Keratinocyte (primary cell): ENCODE measurements at regions not wholly inside any gene's neighbourhood (a gene's known extent, or its start where the extent isn't known, plus 50 kb on each side); places are given as distances from the start of the nearest gene placed in this dataset.

Experiments used
- DNase-seq: peaks from one replicate; pipeline ENCODE4 v3.0.0-alpha.2; 2011; ENCODE audit warnings: low read depth, missing footprints, low spot score
- FAIRE-seq: peaks from 2 replicates; lab custom pipeline; 2011; peaks lifted over from hg19 to GRCh38; lab: Jason Lieb, UNC
- H2AFZ ChIP-seq: 2 replicates; pipeline ENCODE4 v1.6.0; 2012; ENCODE audit warnings: low read length, control low read depth, inconsistent platforms; ENCODE audit not compliant: control insufficient read depth
- H3K27ac ChIP-seq: 2 replicates; pipeline ENCODE4 v1.5.1; 2011; ENCODE audit warnings: low read length; ENCODE audit not compliant: control insufficient read depth, insufficient read depth
- H3K27me3 ChIP-seq: 3 replicates; pipeline ENCODE4 v1.6.0; 2011; ENCODE audit warnings: low read length; ENCODE audit not compliant: control insufficient read depth, insufficient read depth; ENCODE audit errors: extremely low read depth
- H3K36me3 ChIP-seq, 2 experiments: 2 replicates in 1 of 2; 3 replicates in 1 of 2; pipeline ENCODE4 v1.5.1; 2011; ENCODE audit warnings: low read length in 2 of 2, mild to moderate bottlenecking in 1 of 2; ENCODE audit not compliant: control insufficient read depth in 2 of 2, insufficient read depth in 2 of 2; ENCODE audit errors: extremely low read depth in 1 of 2
- H3K4me1 ChIP-seq: 3 replicates; pipeline ENCODE4 v1.5.1; 2011; ENCODE audit warnings: low read length; ENCODE audit not compliant: control insufficient read depth, insufficient read depth; ENCODE audit errors: extremely low read depth
- H3K4me2 ChIP-seq: 3 replicates; pipeline ENCODE4 v1.6.0; 2011; ENCODE audit warnings: low read depth, low read length; ENCODE audit not compliant: control insufficient read depth, insufficient read depth; ENCODE audit errors: extremely low read depth
- H3K4me3 ChIP-seq, 3 experiments: fragments of 200-600 bp in 1 of 3; sonication (generic) in 1 of 3; 2 replicates in 2 of 3; 3 replicates in 1 of 3; pipeline ENCODE4 v1.5.1; 2011 to 2016; ENCODE audit warnings: low read length in 3 of 3, mild to moderate bottlenecking in 3 of 3, control low read depth in 2 of 3, inconsistent platforms in 1 of 3, low read depth in 1 of 3, mixed read lengths in 1 of 3, mixed run types in 1 of 3, moderate library complexity in 1 of 3; ENCODE audit not compliant: control insufficient read depth in 2 of 3, insufficient read depth in 2 of 3; ENCODE audit errors: extremely low read depth in 1 of 3
- H3K79me2 ChIP-seq: 2 replicates; pipeline ENCODE4 v1.6.0; 2012; ENCODE audit warnings: low read length; ENCODE audit not compliant: control insufficient read depth, insufficient read depth
- H3K9ac ChIP-seq: 3 replicates; pipeline ENCODE4 v1.6.0; 2011; ENCODE audit warnings: low read length; ENCODE audit not compliant: control insufficient read depth, insufficient read depth; ENCODE audit errors: extremely low read depth
- H3K9me1 ChIP-seq: 3 replicates; pipeline ENCODE4 v1.6.0; 2011; ENCODE audit warnings: low read length; ENCODE audit not compliant: control insufficient read depth, insufficient read depth; ENCODE audit errors: extremely low read depth
- H3K9me3 ChIP-seq: 2 replicates; pipeline ENCODE4 v1.5.1; 2012; ENCODE audit warnings: low read depth, low read length; ENCODE audit not compliant: control insufficient read depth
- H4K20me1 ChIP-seq: 3 replicates; pipeline ENCODE4 v1.6.0; 2011; ENCODE audit warnings: low read length; ENCODE audit not compliant: control insufficient read depth, insufficient read depth; ENCODE audit errors: extremely low read depth
- CTCF ChIP-seq, 3 experiments: IDR thresholded peaks in 1 of 3; conservative IDR thresholded peaks in 1 of 3; optimal IDR thresholded peaks in 1 of 3; 2 replicates in 2 of 3; 3 replicates in 1 of 3; pipeline versions ENCODE3 to v1.5.1; 2011; ENCODE audit warnings: low read length in 3 of 3, mild to moderate bottlenecking in 3 of 3, moderate library complexity in 2 of 3, control low read depth in 1 of 3, inconsistent platforms in 1 of 3; ENCODE audit not compliant: insufficient read depth in 2 of 3; ENCODE audit errors: extremely low read depth in 1 of 3
- EZH2 ChIP-seq: IDR thresholded peaks from one replicate; pipeline ENCODE4 v1.6.1; 2012; ENCODE audit warnings: inconsistent platforms, mild to moderate bottlenecking, low read length, moderate library complexity
- dilution Hi-C: fragments of 300-500 bp; cut with MboI; formaldehyde crosslinking; loops from one replicate; pipeline ENCODE4 v1.7.0; 2020; ENCODE audit warnings: low sequenced_read_pairs; ENCODE audit not compliant: extremely low pct_ligation_motif_present

DNA sequence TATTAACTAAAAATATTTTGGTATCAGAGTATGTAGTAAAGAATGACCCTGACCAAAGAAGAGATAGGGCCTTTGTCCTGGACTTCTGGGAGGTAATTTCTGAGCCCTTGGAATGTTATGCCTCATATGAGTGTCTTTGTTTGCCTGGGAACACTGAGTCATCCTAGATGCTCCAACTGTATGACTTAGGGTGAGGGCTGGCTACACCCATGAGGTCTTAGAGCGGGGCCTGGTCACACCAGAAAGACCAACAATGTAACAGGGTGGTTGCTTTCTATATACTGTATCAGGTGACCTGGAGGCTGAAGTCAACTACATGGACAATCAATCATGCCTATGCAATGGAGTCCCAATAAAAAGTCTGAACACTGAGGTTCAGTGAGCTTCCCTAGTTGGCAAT lies 253.1 kb downstream of the MBD2 start:
- dilution Hi-C loops = no loop called here
- Histone ChIP-seq H2AFZ (no peak overlapping the region), H3K4me1 (no peaks in the 10 kb centered on the region), H3K9ac (no peak overlapping the region), H3K4me3 (no peak overlapping the region), H3K36me3 (no peaks in the 10 kb centered on the region), H3K79me2 (no peaks in the 10 kb centered on the region), H3K27ac (no peak overlapping the region), H4K20me1 (no peaks in the 10 kb centered on the region), H3K27me3 (no peaks in the 10 kb centered on the region), H3K9me1 (no peaks in the 10 kb centered on the region), H3K4me2 (no peak overlapping the region), H3K9me3 (peaks cover 3% of the 10 kb centered on the region)
- no peak for DNase-seq
- no peak for FAIRE-seq
- no peak for TF ChIP-seq CTCF (optimal IDR thresholded peaks at IDR 0.05 in 1 of 3, IDR thresholded peaks at IDR 0.05 in 1 of 3, conservative IDR thresholded peaks at IDR 0.05 in 1 of 3; ENCODE audit: extremely low read depth in 1 of 3, insufficient read depth in 2 of 3, low read length in 3 of 3)
- no peak for TF ChIP-seq EZH2

- TF ChIP-seq CTCF (optimal IDR thresholded peaks at IDR 0.05 in 1 of 3, IDR thresholded peaks at IDR 0.05 in 1 of 3, conservative IDR thresholded peaks at IDR 0.05 in 1 of 3; ENCODE audit: extremely low read depth in 1 of 3, insufficient read depth in 2 of 3, low read length in 3 of 3) (no peak), EZH2 (no peak)
- Histone ChIP-seq H3K79me2 (no peaks in the 10 kb centered on the region), H3K36me3 (no peaks in the 10 kb centered on the region), H3K9me3 (no peaks in the 10 kb centered on the region), H3K27me3 (no peaks in the 10 kb centered on the region), H2AFZ (no peak overlapping the region), H3K9me1 (no peaks in the 10 kb centered on the region), H3K4me1 (no peaks in the 10 kb centered on the region), H3K27ac (no peak overlapping the region), H3K9ac (no peak overlapping the region), H3K4me2 (no peak overlapping the region), H3K4me3 (no peak overlapping the region), H4K20me1 (no peaks in the 10 kb centered on the region)
- dilution Hi-C loops = no loop called here
- FAIRE-seq (no peak), DNase-seq (no peak)
Observed at GRCh38 chr18:53952700-53953099, 271.8 kb downstream of the MBD2 start.
